ENCODE measurements at regions not wholly inside any gene's neighbourhood (a gene's known extent, or its start where the extent isn't known, plus 50 kb on each side); places are given as distances from the start of the nearest gene placed in this dataset.

GRCh38 chr20:63062188-63063140, 55.7 kb upstream of the BHLHE23 start:
- no peak for TF ChIP-seq CTCF (IDR thresholded peaks at IDR 0.05)
- TF ChIP-seq EP300 (IDR thresholded peaks at IDR 0.05) = no peak
